ENCODE measurements at regions not wholly inside any gene's neighbourhood (a gene's known extent, or its start where the extent isn't known, plus 50 kb on each side); places are given as distances from the start of the nearest gene placed in this dataset.

DNA sequence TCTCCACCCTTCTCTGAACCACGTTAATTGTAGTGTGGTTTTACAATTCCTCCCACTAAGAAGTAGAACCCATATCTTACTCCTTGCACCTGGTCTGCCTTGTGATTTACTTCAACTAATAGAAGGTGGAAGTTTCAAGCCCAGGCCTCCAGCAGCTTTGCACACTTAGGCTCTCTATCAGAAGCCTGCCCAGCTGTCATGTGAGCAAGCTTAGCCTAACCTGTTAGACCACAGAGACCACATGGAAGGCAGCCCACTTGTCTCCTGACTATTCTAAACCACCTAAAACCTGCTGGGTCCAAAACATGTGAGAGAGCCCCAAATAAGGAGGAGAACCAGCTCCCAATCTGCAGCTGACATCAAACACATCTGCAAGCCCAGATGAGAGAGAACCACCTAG, 127.6 kb upstream of the BTBD3 start:
- ATAC-seq = no peak
- H3K9me3 Mint-ChIP-seq = no peaks in the 10 kb centered on the region
- peaks cover 6% of the 10 kb centered on the region for H3K27me3 Mint-ChIP-seq (ENCODE audit: insufficient read depth, low read depth, poor library complexity)

More for the DNA sequence above, 127.6 kb upstream of the BTBD3 start:
- no peaks in the 10 kb centered on the region for H3K36me3 ChIP-seq (ENCODE audit: insufficient read depth)
- no peak overlapping the region for H2AFZ ChIP-seq
- H3K4me1 Mint-ChIP-seq = peaks cover 34% of the 10 kb centered on the region
- no peaks in the 10 kb centered on the region for H3K79me2 ChIP-seq (replicated peaks; ENCODE audit: insufficient read depth)
- no peaks in the 10 kb centered on the region for H4K20me1 ChIP-seq (replicated peaks; ENCODE audit: insufficient read depth)
- H3K27ac Mint-ChIP-seq = no peak overlapping the region
- no peaks in the 10 kb centered on the region for H3K36me3 Mint-ChIP-seq (ENCODE audit: low read depth)
- H3F3A ChIP-seq (replicated peaks; ENCODE audit: low read depth) = no peaks in the 10 kb centered on the region
- no peaks in the 10 kb centered on the region for H3K27me3 ChIP-seq (ENCODE audit: insufficient read depth)
- no peak overlapping the region for H3K4me3 ChIP-seq
- no peak for DNase-seq (ENCODE audit: low spot score)
- peaks cover 31% of the 10 kb centered on the region for H3K4me1 ChIP-seq (ENCODE audit: insufficient read depth)
- H3K9me2 ChIP-seq (ENCODE audit: insufficient read depth) = peaks cover 5% of the 10 kb centered on the region; the same call in 1 of the 2 replicates
- no peak overlapping the region for H3K27ac ChIP-seq (ENCODE audit: low read depth)
- H3K4me3 Mint-ChIP-seq = no peak overlapping the region
- TF ChIP-seq, protein P1, sequence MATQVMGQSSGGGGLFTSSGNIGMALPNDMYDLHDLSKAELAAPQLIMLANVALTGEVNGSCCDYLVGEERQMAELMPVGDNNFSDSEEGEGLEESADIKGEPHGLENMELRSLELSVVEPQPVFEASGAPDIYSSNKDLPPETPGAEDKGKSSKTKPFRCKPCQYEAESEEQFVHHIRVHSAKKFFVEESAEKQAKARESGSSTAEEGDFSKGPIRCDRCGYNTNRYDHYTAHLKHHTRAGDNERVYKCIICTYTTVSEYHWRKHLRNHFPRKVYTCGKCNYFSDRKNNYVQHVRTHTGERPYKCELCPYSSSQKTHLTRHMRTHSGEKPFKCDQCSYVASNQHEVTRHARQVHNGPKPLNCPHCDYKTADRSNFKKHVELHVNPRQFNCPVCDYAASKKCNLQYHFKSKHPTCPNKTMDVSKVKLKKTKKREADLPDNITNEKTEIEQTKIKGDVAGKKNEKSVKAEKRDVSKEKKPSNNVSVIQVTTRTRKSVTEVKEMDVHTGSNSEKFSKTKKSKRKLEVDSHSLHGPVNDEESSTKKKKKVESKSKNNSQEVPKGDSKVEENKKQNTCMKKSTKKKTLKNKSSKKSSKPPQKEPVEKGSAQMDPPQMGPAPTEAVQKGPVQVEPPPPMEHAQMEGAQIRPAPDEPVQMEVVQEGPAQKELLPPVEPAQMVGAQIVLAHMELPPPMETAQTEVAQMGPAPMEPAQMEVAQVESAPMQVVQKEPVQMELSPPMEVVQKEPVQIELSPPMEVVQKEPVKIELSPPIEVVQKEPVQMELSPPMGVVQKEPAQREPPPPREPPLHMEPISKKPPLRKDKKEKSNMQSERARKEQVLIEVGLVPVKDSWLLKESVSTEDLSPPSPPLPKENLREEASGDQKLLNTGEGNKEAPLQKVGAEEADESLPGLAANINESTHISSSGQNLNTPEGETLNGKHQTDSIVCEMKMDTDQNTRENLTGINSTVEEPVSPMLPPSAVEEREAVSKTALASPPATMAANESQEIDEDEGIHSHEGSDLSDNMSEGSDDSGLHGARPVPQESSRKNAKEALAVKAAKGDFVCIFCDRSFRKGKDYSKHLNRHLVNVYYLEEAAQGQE (IDR thresholded peaks at IDR 0.05; ENCODE audit: unreplicated experiment) = no peak
- TF ChIP-seq, protein P2, sequence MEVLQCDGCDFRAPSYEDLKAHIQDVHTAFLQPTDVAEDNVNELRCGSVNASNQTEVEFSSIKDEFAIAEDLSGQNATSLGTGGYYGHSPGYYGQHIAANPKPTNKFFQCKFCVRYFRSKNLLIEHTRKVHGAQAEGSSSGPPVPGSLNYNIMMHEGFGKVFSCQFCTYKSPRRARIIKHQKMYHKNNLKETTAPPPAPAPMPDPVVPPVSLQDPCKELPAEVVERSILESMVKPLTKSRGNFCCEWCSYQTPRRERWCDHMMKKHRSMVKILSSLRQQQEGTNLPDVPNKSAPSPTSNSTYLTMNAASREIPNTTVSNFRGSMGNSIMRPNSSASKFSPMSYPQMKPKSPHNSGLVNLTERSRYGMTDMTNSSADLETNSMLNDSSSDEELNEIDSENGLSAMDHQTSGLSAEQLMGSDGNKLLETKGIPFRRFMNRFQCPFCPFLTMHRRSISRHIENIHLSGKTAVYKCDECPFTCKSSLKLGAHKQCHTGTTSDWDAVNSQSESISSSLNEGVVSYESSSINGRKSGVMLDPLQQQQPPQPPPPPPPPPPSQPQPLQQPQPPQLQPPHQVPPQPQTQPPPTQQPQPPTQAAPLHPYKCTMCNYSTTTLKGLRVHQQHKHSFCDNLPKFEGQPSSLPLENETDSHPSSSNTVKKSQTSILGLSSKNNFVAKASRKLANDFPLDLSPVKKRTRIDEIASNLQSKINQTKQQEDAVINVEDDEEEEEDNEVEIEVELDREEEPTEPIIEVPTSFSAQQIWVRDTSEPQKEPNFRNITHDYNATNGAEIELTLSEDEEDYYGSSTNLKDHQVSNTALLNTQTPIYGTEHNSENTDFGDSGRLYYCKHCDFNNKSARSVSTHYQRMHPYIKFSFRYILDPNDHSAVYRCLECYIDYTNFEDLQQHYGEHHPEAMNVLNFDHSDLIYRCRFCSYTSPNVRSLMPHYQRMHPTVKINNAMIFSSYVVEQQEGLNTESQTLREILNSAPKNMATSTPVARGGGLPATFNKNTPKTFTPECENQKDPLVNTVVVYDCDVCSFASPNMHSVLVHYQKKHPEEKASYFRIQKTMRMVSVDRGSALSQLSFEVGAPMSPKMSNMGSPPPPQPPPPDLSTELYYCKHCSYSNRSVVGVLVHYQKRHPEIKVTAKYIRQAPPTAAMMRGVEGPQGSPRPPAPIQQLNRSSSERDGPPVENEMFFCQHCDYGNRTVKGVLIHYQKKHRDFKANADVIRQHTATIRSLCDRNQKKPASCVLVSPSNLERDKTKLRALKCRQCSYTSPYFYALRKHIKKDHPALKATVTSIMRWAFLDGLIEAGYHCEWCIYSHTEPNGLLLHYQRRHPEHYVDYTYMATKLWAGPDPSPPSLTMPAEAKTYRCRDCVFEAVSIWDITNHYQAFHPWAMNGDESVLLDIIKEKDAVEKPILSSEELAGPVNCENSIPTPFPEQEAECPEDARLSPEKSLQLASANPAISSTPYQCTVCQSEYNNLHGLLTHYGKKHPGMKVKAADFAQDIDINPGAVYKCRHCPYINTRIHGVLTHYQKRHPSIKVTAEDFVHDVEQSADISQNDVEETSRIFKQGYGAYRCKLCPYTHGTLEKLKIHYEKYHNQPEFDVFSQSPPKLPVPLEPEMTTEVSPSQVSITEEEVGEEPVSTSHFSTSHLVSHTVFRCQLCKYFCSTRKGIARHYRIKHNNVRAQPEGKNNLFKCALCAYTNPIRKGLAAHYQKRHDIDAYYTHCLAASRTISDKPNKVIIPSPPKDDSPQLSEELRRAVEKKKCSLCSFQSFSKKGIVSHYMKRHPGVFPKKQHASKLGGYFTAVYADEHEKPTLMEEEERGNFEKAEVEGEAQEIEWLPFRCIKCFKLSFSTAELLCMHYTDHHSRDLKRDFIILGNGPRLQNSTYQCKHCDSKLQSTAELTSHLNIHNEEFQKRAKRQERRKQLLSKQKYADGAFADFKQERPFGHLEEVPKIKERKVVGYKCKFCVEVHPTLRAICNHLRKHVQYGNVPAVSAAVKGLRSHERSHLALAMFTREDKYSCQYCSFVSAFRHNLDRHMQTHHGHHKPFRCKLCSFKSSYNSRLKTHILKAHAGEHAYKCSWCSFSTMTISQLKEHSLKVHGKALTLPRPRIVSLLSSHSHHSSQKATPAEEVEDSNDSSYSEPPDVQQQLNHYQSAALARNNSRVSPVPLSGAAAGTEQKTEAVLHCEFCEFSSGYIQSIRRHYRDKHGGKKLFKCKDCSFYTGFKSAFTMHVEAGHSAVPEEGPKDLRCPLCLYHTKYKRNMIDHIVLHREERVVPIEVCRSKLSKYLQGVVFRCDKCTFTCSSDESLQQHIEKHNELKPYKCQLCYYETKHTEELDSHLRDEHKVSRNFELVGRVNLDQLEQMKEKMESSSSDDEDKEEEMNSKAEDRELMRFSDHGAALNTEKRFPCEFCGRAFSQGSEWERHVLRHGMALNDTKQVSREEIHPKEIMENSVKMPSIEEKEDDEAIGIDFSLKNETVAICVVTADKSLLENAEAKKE (CRISPR knock-in tag; IDR thresholded peaks at IDR 0.05) = no peak
- TF ChIP-seq POLR2AphosphoS5 (IDR thresholded peaks at IDR 0.05; ENCODE audit: low read depth) (no peak), ZNF114 (CRISPR knock-in tag; IDR thresholded peaks at IDR 0.05) (no peak), ZNF331 (CRISPR knock-in tag; IDR thresholded peaks at IDR 0.05; ENCODE audit: low read depth) (no peak), CREB1 (CRISPR knock-in tag; IDR thresholded peaks at IDR 0.05; ENCODE audit: low read depth) (no peak)
- no peak overlapping the region for H3K4me2 ChIP-seq

Measured in GM23338 (cell line).